ENCODE measurements at regions not wholly inside any gene's neighbourhood (a gene's known extent, or its start where the extent isn't known, plus 50 kb on each side); places are given as distances from the start of the nearest gene placed in this dataset.

DNA sequence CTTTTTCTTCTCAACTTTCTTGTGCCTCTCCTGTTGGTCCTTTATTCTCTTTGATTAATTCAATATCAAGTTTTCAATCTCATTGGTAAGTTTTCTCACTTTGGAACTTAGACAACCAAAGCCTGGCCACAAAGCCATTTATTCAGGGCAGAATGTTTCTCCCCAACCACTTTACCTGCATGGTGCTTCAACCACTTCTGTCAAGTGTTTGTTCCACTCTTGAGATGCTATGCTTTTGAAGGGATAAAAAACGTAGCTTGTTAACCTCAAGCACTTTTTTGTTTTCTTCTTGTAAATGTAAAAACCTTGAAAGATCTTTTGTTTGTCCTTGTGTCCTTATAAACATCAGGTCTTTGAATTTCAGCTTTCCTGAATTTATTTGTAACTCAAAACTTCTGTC lies 966.7 kb downstream of the MAT2B start:
- Histone ChIP-seq H3K27ac (ENCODE audit: low read depth in 2 of 2, low read length in 1 of 2) (no peak overlapping the region), H3K4me3 (ENCODE audit: low read depth in 1 of 2, low read length in 2 of 2) (no peak overlapping the region), H3K36me3 (ENCODE audit: control insufficient read depth in 2 of 2, insufficient read depth in 2 of 2, low read length in 1 of 2) (no peaks in the 10 kb centered on the region), H3K9me3 (ENCODE audit: control insufficient read depth in 2 of 2, insufficient read depth in 1 of 2, low read depth in 1 of 2, low read length in 1 of 2) (no peaks in the 10 kb centered on the region), H3K27me3 (ENCODE audit: control insufficient read depth in 1 of 2, insufficient read depth in 2 of 2, low read length in 2 of 2) (no peaks in the 10 kb centered on the region), H3K4me1 (ENCODE audit: control insufficient read depth in 2 of 2, insufficient read depth in 2 of 2, low read length in 1 of 2) (no peaks in the 10 kb centered on the region)
- 56 to 64% methylated on average over 1 of the region's 1 CpG for WGBS, 2 donors

DNA sequence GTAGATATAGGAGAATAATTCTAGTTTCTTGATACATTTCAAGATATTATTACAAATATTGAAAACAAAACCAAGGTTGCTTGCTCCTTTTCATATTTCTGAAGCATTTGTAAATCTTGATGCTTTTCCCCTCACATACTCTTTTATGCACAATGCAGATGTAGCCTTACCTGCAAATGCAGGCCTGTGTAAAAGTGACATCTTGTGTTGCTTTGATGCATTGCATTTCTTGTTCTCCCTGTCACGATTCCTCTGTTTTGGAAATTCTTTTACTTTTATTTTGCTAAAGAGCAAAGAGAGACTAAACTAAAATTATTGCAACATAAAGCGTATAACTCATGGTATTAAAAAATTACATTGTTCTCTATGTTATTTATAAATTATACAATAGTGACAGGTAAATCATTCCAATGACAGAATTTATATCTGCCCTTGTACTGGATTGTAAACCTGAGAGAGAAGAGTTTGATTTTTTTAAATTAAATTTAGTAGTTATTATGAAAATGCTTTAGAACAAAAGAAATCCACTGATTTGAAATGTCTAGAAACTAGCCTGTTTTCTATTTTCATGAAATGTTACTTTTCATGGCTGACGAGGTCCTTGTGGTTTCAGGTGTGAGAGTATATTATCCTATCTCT lies 970.0 kb downstream of the MAT2B start:
- H3K4me1 ChIP-seq (ENCODE audit: control insufficient read depth in 2 of 2, insufficient read depth in 2 of 2, low read length in 1 of 2), result no peaks in the 10 kb centered on the region
- WGBS, 2 donors, result 66 to 71% methylated on average over 3 of the region's 3 CpGs
- no peaks in the 10 kb centered on the region for H3K36me3 ChIP-seq (ENCODE audit: control insufficient read depth in 2 of 2, insufficient read depth in 2 of 2, low read length in 1 of 2)
- H3K9me3 ChIP-seq (ENCODE audit: control insufficient read depth in 2 of 2, insufficient read depth in 1 of 2, low read depth in 1 of 2, low read length in 1 of 2), result no peaks in the 10 kb centered on the region
- no peak overlapping the region for H3K4me3 ChIP-seq (ENCODE audit: low read depth in 1 of 2, low read length in 2 of 2)
- no peaks in the 10 kb centered on the region for H3K27me3 ChIP-seq (ENCODE audit: control insufficient read depth in 1 of 2, insufficient read depth in 2 of 2, low read length in 2 of 2)
- H3K27ac ChIP-seq (ENCODE audit: low read depth in 2 of 2, low read length in 1 of 2), result no peak overlapping the region

GRCh38 chr5:164481270-164481669 lies 975.9 kb downstream of the MAT2B start:
- Histone ChIP-seq H3K27ac (ENCODE audit: low read depth in 2 of 2, low read length in 1 of 2) (no peak overlapping the region), H3K4me3 (ENCODE audit: low read depth in 1 of 2, low read length in 2 of 2) (no peak overlapping the region), H3K27me3 (ENCODE audit: control insufficient read depth in 1 of 2, insufficient read depth in 2 of 2, low read length in 2 of 2) (no peaks in the 10 kb centered on the region), H3K9me3 (ENCODE audit: control insufficient read depth in 2 of 2, insufficient read depth in 1 of 2, low read depth in 1 of 2, low read length in 1 of 2) (no peaks in the 10 kb centered on the region), H3K36me3 (ENCODE audit: control insufficient read depth in 2 of 2, insufficient read depth in 2 of 2, low read length in 1 of 2) (no peaks in the 10 kb centered on the region), H3K4me1 (ENCODE audit: control insufficient read depth in 2 of 2, insufficient read depth in 2 of 2, low read length in 1 of 2) (no peaks in the 10 kb centered on the region)
- WGBS, 2 donors, result 83 to 84% methylated on average over 3 of the region's 3 CpGs

DNA sequence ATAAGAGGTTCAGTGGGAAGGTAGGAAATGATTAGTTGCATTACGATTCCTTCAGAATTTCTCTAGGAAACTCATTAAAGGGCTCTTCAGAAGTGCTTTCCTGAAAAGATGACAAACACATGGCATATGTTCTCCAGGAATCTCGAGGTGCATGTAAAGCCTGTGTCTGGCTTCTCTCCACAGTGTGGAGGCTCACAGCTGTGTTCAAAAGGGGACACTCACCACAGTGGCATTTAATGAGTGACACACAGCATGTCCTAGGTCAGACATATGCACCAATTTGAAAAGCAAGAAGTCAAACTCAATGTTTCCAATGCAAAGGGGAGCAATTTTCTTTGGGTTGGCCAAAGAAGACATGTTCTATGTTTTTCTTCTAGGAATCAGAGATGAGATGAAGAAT lies 976.9 kb downstream of the MAT2B start:
- no peaks in the 10 kb centered on the region for H3K36me3 ChIP-seq (ENCODE audit: control insufficient read depth in 2 of 2, insufficient read depth in 2 of 2, low read length in 1 of 2)
- H3K4me3 ChIP-seq (ENCODE audit: low read depth in 1 of 2, low read length in 2 of 2), result no peak overlapping the region
- no peak overlapping the region for H3K27ac ChIP-seq (ENCODE audit: low read depth in 2 of 2, low read length in 1 of 2)
- no peaks in the 10 kb centered on the region for H3K27me3 ChIP-seq (ENCODE audit: control insufficient read depth in 1 of 2, insufficient read depth in 2 of 2, low read length in 2 of 2)
- H3K9me3 ChIP-seq (ENCODE audit: control insufficient read depth in 2 of 2, insufficient read depth in 1 of 2, low read depth in 1 of 2, low read length in 1 of 2), result no peaks in the 10 kb centered on the region
- H3K4me1 ChIP-seq (ENCODE audit: control insufficient read depth in 2 of 2, insufficient read depth in 2 of 2, low read length in 1 of 2), result no peaks in the 10 kb centered on the region
- 51 to 59% methylated on average over 2 of the region's 2 CpGs for WGBS, 2 donors

DNA sequence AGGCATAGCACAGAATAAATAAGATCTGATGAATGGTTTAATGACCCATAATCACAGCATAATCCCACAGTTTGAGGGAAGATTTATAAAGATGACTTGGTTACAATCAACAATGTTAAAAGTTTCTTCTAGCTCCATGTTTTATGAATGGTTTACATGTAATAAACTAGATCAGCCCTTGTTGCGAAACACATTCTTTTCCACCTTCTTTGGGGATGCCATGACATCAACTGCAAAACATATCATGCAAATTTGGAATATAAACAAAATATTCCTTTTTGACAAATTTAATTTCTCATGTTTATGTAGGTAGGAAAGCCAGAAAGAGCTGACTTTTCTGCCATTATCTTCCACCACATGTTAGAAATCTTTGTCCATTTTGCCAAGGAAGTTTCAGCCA lies 979.5 kb downstream of the MAT2B start:
- H3K27ac ChIP-seq (ENCODE audit: low read depth in 2 of 2, low read length in 1 of 2), result no peak overlapping the region
- no peaks in the 10 kb centered on the region for H3K9me3 ChIP-seq (ENCODE audit: control insufficient read depth in 2 of 2, insufficient read depth in 1 of 2, low read depth in 1 of 2, low read length in 1 of 2)
- no peaks in the 10 kb centered on the region for H3K36me3 ChIP-seq (ENCODE audit: control insufficient read depth in 2 of 2, insufficient read depth in 2 of 2, low read length in 1 of 2)
- 89 to 91% methylated on average over 1 of the region's 1 CpG for WGBS, 2 donors
- no peak overlapping the region for H3K4me3 ChIP-seq (ENCODE audit: low read depth in 1 of 2, low read length in 2 of 2)
- no peaks in the 10 kb centered on the region for H3K27me3 ChIP-seq (ENCODE audit: control insufficient read depth in 1 of 2, insufficient read depth in 2 of 2, low read length in 2 of 2)
- H3K4me1 ChIP-seq (ENCODE audit: control insufficient read depth in 2 of 2, insufficient read depth in 2 of 2, low read length in 1 of 2), result no peaks in the 10 kb centered on the region

- Histone ChIP-seq H3K4me3 (ENCODE audit: low read depth in 1 of 2, low read length in 2 of 2) (no peak overlapping the region), H3K27me3 (ENCODE audit: control insufficient read depth in 1 of 2, insufficient read depth in 2 of 2, low read length in 2 of 2) (no peaks in the 10 kb centered on the region), H3K4me1 (ENCODE audit: control insufficient read depth in 2 of 2, insufficient read depth in 2 of 2, low read length in 1 of 2) (no peaks in the 10 kb centered on the region), H3K9me3 (ENCODE audit: control insufficient read depth in 2 of 2, insufficient read depth in 1 of 2, low read depth in 1 of 2, low read length in 1 of 2) (no peaks in the 10 kb centered on the region), H3K27ac (ENCODE audit: low read depth in 2 of 2, low read length in 1 of 2) (no peak overlapping the region), H3K36me3 (ENCODE audit: control insufficient read depth in 2 of 2, insufficient read depth in 2 of 2, low read length in 1 of 2) (no peaks in the 10 kb centered on the region)
- WGBS, 2 donors, result 91 to 94% methylated on average over 2 of the region's 2 CpGs
Observed at GRCh38 chr5:164487939-164488338, 982.5 kb downstream of the MAT2B start.

GRCh38 chr5:164497311-164498064 lies 992.1 kb downstream of the MAT2B start:
- 78 to 80% methylated on average over 7 of the region's 7 CpGs for WGBS, 2 donors
- Histone ChIP-seq H3K27me3 (ENCODE audit: control insufficient read depth in 1 of 2, insufficient read depth in 2 of 2, low read length in 2 of 2) (no peaks in the 10 kb centered on the region), H3K36me3 (ENCODE audit: control insufficient read depth in 2 of 2, insufficient read depth in 2 of 2, low read length in 1 of 2) (no peaks in the 10 kb centered on the region), H3K4me1 (ENCODE audit: control insufficient read depth in 2 of 2, insufficient read depth in 2 of 2, low read length in 1 of 2) (no peaks in the 10 kb centered on the region), H3K9me3 (ENCODE audit: control insufficient read depth in 2 of 2, insufficient read depth in 1 of 2, low read depth in 1 of 2, low read length in 1 of 2) (no peaks in the 10 kb centered on the region), H3K27ac (ENCODE audit: low read depth in 2 of 2, low read length in 1 of 2) (no peak overlapping the region), H3K4me3 (ENCODE audit: low read depth in 1 of 2, low read length in 2 of 2) (no peak overlapping the region)

- H3K27ac ChIP-seq (ENCODE audit: low read depth in 2 of 2, low read length in 1 of 2), result no peak overlapping the region
- H3K4me3 ChIP-seq (ENCODE audit: low read depth in 1 of 2, low read length in 2 of 2), result no peak overlapping the region
- no peaks in the 10 kb centered on the region for H3K9me3 ChIP-seq (ENCODE audit: control insufficient read depth in 2 of 2, insufficient read depth in 1 of 2, low read depth in 1 of 2, low read length in 1 of 2)
- H3K36me3 ChIP-seq (ENCODE audit: control insufficient read depth in 2 of 2, insufficient read depth in 2 of 2, low read length in 1 of 2), result no peaks in the 10 kb centered on the region
- H3K4me1 ChIP-seq (ENCODE audit: control insufficient read depth in 2 of 2, insufficient read depth in 2 of 2, low read length in 1 of 2), result no peaks in the 10 kb centered on the region
- H3K27me3 ChIP-seq (ENCODE audit: control insufficient read depth in 1 of 2, insufficient read depth in 2 of 2, low read length in 2 of 2), result no peaks in the 10 kb centered on the region
Observed at GRCh38 chr5:164498438-164498837, 993.0 kb downstream of the MAT2B start.

DNA sequence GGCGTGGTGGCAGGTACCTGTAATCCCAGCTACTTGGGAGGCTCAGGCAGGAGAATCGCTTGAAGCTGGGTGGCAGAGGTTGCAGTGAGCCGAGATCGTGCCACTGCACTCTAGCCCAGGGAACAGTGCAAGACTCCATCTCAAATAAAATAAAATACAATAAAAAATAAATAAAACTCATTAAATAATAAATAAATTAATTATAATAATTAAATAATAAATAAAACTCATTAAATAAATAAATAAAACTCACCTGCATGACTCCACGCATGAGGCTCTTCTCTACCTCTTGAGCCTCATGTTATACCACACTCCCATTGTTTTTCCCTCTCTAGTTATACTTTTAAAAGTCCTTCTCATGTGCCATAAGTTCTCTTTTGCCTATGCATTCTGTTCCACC lies 995.4 kb downstream of the MAT2B start:
- Histone ChIP-seq H3K4me1 (ENCODE audit: control insufficient read depth in 2 of 2, insufficient read depth in 2 of 2, low read length in 1 of 2) (no peaks in the 10 kb centered on the region), H3K27me3 (ENCODE audit: control insufficient read depth in 1 of 2, insufficient read depth in 2 of 2, low read length in 2 of 2) (no peaks in the 10 kb centered on the region), H3K27ac (ENCODE audit: low read depth in 2 of 2, low read length in 1 of 2) (no peak overlapping the region), H3K4me3 (ENCODE audit: low read depth in 1 of 2, low read length in 2 of 2) (no peak overlapping the region), H3K36me3 (ENCODE audit: control insufficient read depth in 2 of 2, insufficient read depth in 2 of 2, low read length in 1 of 2) (no peaks in the 10 kb centered on the region), H3K9me3 (ENCODE audit: control insufficient read depth in 2 of 2, insufficient read depth in 1 of 2, low read depth in 1 of 2, low read length in 1 of 2) (no peaks in the 10 kb centered on the region)
- 93 to 94% methylated on average over 5 of the region's 5 CpGs for WGBS, 2 donors

DNA sequence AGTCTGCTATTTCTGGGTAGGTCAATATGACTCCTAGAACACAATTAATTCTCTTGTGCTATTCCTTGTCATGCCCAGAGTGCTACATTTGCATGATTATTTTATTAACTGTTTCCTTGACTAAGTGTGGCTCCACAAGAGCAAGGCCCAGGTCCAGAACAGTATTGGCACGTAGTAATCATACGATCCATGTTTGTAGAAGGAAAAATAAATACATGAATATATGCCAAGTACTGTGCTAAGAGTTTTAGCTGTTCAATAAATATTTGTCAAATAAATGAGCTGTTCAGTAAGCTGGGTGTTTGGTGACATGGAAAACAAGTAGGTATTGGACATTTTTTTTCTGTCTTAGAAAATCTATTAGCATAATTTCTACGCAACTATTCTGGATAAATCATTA lies 995.9 kb downstream of the MAT2B start:
- Histone ChIP-seq H3K4me3 (ENCODE audit: low read depth in 1 of 2, low read length in 2 of 2) (no peak overlapping the region), H3K27ac (ENCODE audit: low read depth in 2 of 2, low read length in 1 of 2) (no peak overlapping the region)
- WGBS, 2 donors, result 67 to 72% methylated on average over 3 of the region's 3 CpGs

More for the DNA sequence above, 995.9 kb downstream of the MAT2B start:
- Histone ChIP-seq H3K36me3 (ENCODE audit: control insufficient read depth in 2 of 2, insufficient read depth in 2 of 2, low read length in 1 of 2) (no peaks in the 10 kb centered on the region), H3K9me3 (ENCODE audit: control insufficient read depth in 2 of 2, insufficient read depth in 1 of 2, low read depth in 1 of 2, low read length in 1 of 2) (no peaks in the 10 kb centered on the region), H3K27me3 (ENCODE audit: control insufficient read depth in 1 of 2, insufficient read depth in 2 of 2, low read length in 2 of 2) (no peaks in the 10 kb centered on the region), H3K4me1 (ENCODE audit: control insufficient read depth in 2 of 2, insufficient read depth in 2 of 2, low read length in 1 of 2) (no peaks in the 10 kb centered on the region)
